ENCODE measurements at regions not wholly inside any gene's neighbourhood (a gene's known extent, or its start where the extent isn't known, plus 50 kb on each side); places are given as distances from the start of the nearest gene placed in this dataset.

DNA sequence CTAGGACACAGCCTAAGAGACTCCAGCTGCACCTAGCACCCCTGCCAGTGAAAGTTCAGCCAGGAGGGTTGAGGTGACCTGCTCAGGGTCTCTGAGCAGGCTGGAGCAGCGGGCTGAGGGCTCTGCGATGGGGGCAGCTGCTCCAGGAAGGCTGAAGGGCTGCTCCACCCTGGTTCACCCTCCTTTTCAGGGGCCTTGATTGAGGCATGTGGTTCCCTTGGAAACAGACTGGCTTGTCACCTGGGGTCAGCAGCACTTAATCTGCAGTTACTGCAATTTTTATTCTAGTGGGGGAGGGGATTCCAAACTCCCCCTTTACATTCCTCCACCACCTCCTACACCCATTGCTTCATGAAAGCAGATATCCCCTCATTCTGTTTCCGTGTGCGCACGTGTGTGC, 85.3 kb upstream of the UNC5B start:
- Histone ChIP-seq H3K4me3 (ENCODE audit: low read depth in 1 of 2, low read length in 2 of 2) (no peak overlapping the region), H3K36me3 (ENCODE audit: insufficient read depth, low read length) (no peaks in the 10 kb centered on the region), H3K4me2 (ENCODE audit: insufficient read depth, low read length) (no peak overlapping the region), H2AFZ (ENCODE audit: low read depth, low read length) (no peak overlapping the region), H3K27me3 (ENCODE audit: insufficient read depth, low read length, poor library complexity) (peaks cover 27% of the 10 kb centered on the region), H3K79me2 (ENCODE audit: insufficient read depth, low read length) (no peaks in the 10 kb centered on the region), H3K4me1 (ENCODE audit: insufficient read depth, low read length) (no peaks in the 10 kb centered on the region), H4K20me1 (ENCODE audit: insufficient read depth, low read length) (no peaks in the 10 kb centered on the region), H3K9ac (ENCODE audit: low read depth, low read length) (no peak overlapping the region), H3K9me3 (ENCODE audit: insufficient read depth, low read length, severe bottlenecking) (no peaks in the 10 kb centered on the region), H3K27ac (ENCODE audit: low read length) (no peak overlapping the region)
- no peak for DNase-seq
- ATAC-seq (ENCODE audit: insufficient read depth, low read depth), result no peak
- TF ChIP-seq EZH2 (IDR thresholded peaks at IDR 0.05; ENCODE audit: borderline replicate concordance, low read depth, low read length, severe bottlenecking), result no peak
- TF ChIP-seq, protein P1, sequence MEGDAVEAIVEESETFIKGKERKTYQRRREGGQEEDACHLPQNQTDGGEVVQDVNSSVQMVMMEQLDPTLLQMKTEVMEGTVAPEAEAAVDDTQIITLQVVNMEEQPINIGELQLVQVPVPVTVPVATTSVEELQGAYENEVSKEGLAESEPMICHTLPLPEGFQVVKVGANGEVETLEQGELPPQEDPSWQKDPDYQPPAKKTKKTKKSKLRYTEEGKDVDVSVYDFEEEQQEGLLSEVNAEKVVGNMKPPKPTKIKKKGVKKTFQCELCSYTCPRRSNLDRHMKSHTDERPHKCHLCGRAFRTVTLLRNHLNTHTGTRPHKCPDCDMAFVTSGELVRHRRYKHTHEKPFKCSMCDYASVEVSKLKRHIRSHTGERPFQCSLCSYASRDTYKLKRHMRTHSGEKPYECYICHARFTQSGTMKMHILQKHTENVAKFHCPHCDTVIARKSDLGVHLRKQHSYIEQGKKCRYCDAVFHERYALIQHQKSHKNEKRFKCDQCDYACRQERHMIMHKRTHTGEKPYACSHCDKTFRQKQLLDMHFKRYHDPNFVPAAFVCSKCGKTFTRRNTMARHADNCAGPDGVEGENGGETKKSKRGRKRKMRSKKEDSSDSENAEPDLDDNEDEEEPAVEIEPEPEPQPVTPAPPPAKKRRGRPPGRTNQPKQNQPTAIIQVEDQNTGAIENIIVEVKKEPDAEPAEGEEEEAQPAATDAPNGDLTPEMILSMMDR (IDR thresholded peaks at IDR 0.05; ENCODE audit: borderline replicate concordance, extremely low read depth, low read length, poor library complexity, severe bottlenecking), result no peak

DNA sequence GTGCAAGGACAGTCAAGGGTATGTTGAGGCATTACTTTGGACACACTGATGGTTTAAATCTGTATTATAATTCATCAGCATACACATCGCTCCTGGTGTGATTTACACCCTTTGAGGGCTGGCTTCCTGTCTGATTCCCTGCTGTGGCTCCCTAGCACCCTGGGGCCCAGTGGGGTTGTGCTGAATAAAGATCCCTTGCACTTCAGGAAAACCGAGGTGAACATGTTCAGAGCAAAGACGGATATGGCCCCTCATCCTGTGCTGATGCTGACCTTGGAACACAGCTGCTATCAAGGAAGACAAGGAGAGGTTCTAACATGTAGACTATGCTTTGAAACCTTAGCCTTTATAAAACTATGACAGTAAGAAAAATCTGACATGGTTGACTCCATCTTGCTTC, 84.6 kb upstream of the UNC5B start:
- TF ChIP-seq, protein P1 (IDR thresholded peaks at IDR 0.05; ENCODE audit: borderline replicate concordance, extremely low read depth, low read length, poor library complexity, severe bottlenecking), result no peak
- TF ChIP-seq EZH2 (IDR thresholded peaks at IDR 0.05; ENCODE audit: borderline replicate concordance, low read depth, low read length, severe bottlenecking), result no peak
- Histone ChIP-seq H3K79me2 (ENCODE audit: insufficient read depth, low read length) (no peaks in the 10 kb centered on the region), H3K36me3 (ENCODE audit: insufficient read depth, low read length) (no peaks in the 10 kb centered on the region), H3K4me3 (ENCODE audit: low read depth in 1 of 2, low read length in 2 of 2) (no peak overlapping the region), H4K20me1 (ENCODE audit: insufficient read depth, low read length) (no peaks in the 10 kb centered on the region), H2AFZ (ENCODE audit: low read depth, low read length) (no peak overlapping the region), H3K27ac (ENCODE audit: low read length) (no peak overlapping the region), H3K9me3 (ENCODE audit: insufficient read depth, low read length, severe bottlenecking) (no peaks in the 10 kb centered on the region), H3K27me3 (ENCODE audit: insufficient read depth, low read length, poor library complexity) (peaks cover 27% of the 10 kb centered on the region), H3K4me1 (ENCODE audit: insufficient read depth, low read length) (no peaks in the 10 kb centered on the region), H3K9ac (ENCODE audit: low read depth, low read length) (no peak overlapping the region), H3K4me2 (ENCODE audit: insufficient read depth, low read length) (no peak overlapping the region)
- ATAC-seq (ENCODE audit: insufficient read depth, low read depth), result no peak
- DNase-seq, result no peak

DNA sequence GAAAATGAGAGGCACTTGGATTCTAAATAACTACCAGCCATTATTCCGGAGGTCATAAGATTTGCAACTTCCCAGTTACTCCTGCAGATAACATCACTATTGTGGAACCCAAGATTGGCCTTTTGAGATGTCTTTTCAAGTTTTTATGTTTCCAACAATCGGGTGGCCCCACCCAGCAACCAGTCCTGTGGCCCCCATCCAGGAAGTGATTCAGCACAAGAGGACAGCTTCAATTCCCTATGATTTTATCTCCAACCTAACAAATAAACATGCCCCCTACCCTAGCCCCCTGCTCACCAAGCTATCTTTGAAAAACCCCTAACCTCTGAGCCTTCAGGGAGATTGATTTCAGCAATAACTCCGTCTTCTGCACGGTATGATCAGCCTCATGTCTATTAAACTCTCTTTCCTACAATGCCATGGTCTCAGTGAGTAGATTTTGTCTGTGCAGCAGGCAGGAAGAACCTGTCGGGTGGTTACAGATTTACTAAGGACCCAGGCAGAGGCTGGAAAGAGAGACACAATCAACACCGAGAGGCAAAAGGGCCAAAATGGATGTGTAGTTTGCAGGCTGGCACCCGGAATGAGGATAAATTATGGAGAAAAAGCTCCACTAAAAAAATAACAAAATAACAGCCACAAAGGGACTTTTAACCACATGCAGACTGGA, 83.9 kb upstream of the UNC5B start:
- no peak overlapping the region for H2AFZ ChIP-seq (ENCODE audit: low read depth, low read length)
- no peak for ATAC-seq (ENCODE audit: insufficient read depth, low read depth)
- H3K36me3 ChIP-seq (ENCODE audit: insufficient read depth, low read length), result no peaks in the 10 kb centered on the region
- H4K20me1 ChIP-seq (ENCODE audit: insufficient read depth, low read length), result no peaks in the 10 kb centered on the region
- no peak overlapping the region for H3K4me3 ChIP-seq (ENCODE audit: low read depth in 1 of 2, low read length in 2 of 2)
- no peaks in the 10 kb centered on the region for H3K79me2 ChIP-seq (ENCODE audit: insufficient read depth, low read length)
- H3K9ac ChIP-seq (ENCODE audit: low read depth, low read length), result no peak overlapping the region
- peaks cover 27% of the 10 kb centered on the region for H3K27me3 ChIP-seq (ENCODE audit: insufficient read depth, low read length, poor library complexity)
- TF ChIP-seq, protein P1 (IDR thresholded peaks at IDR 0.05; ENCODE audit: borderline replicate concordance, extremely low read depth, low read length, poor library complexity, severe bottlenecking), result no peak
- TF ChIP-seq EZH2 (IDR thresholded peaks at IDR 0.05; ENCODE audit: borderline replicate concordance, low read depth, low read length, severe bottlenecking), result no peak
- no peak for DNase-seq
- no peaks in the 10 kb centered on the region for H3K9me3 ChIP-seq (ENCODE audit: insufficient read depth, low read length, severe bottlenecking)
- no peak overlapping the region for H3K4me2 ChIP-seq (ENCODE audit: insufficient read depth, low read length)
- H3K27ac ChIP-seq (ENCODE audit: low read length), result no peak overlapping the region
- no peaks in the 10 kb centered on the region for H3K4me1 ChIP-seq (ENCODE audit: insufficient read depth, low read length)
